GM12864 (cell line): ENCODE measurements at regions not wholly inside any gene's neighbourhood (a gene's known extent, or its start where the extent isn't known, plus 50 kb on each side); places are given as distances from the start of the nearest gene placed in this dataset.

Experiments
- DNase-seq: peaks from one replicate; pipeline ENCODE4 v3.0.0-alpha.2; 2011; ENCODE audit warnings: low read depth
- H3K4me3 ChIP-seq: 2 replicates; pipeline ENCODE4 v1.5.1; 2011; ENCODE audit warnings: mild to moderate bottlenecking, low read depth, low read length, control low read depth
- CTCF ChIP-seq: IDR thresholded peaks from 2 replicates; pipeline ENCODE4 v1.5.1; 2011; ENCODE audit warnings: low read depth, mild to moderate bottlenecking, moderate library complexity, low read length, control low read depth, inconsistent platforms; ENCODE audit errors: missing control alignments

GRCh38 chr12:108462686-108463085 is 52.4 kb upstream of the FICD start:
- H3K4me3 ChIP-seq, result no peak overlapping the region
- no peak for TF ChIP-seq CTCF
- no peak for DNase-seq

GRCh38 chr12:108461058-108461660 is 53.9 kb upstream of the FICD start:
- DNase-seq, result no peak

GRCh38 chr12:108459149-108459548 is 55.9 kb upstream of the FICD start:
- DNase-seq, result no peak
- H3K4me3 ChIP-seq, result no peak overlapping the region
- TF ChIP-seq CTCF, result no peak

More at GRCh38 chr12:108461058-108461660, 53.9 kb upstream of the FICD start:
- no peak for TF ChIP-seq CTCF
- no peak overlapping the region for H3K4me3 ChIP-seq

DNA sequence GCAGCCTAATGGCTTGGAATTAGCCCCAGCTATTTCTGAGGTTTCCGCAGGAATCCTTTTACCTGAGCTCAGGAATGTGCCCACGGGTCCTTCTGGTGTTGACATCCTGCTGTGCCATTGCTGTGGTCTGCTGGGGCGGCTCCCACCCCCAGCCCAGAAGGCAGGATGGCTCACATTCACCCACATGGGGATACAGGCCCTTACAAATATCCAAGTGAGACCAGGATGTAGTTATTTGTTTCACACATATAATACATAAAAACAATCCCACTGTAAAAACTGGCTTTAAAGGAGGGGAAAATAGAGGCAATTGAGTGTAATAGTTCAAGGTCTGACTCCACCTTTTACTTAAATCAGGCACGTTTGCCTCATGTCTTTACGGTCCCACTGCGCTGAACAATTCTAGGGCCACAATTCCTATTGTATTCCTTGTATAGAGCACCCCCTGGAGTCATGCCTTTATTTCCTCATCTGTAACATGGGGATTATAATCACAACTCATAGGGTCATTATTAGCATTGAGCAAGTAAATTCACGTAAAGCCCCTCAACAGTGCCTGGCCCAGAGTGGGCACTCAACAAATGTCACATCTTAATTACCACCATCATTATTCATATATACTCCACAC is 57.2 kb upstream of the FICD start:
- no peak overlapping the region for H3K4me3 ChIP-seq
- no peak for DNase-seq
- no peak for TF ChIP-seq CTCF

GRCh38 chr12:108457006-108457733 is 57.9 kb upstream of the FICD start:
- peak; percentile 30 for DNase-seq
- H3K4me3 ChIP-seq, result no peak overlapping the region
- TF ChIP-seq CTCF, result peak; percentile 72

- TF ChIP-seq CTCF, result no peak
- DNase-seq, result peak; percentile 3
- no peak overlapping the region for H3K4me3 ChIP-seq
Observed at GRCh38 chr12:108455706-108456105, 59.4 kb upstream of the FICD start.
